WERI-Rb-1 (cell line): ENCODE measurements at regions not wholly inside any gene's neighbourhood (a gene's known extent, or its start where the extent isn't known, plus 50 kb on each side); places are given as distances from the start of the nearest gene placed in this dataset.

Experiments used
- DNase-seq: peaks from one replicate; pipeline ENCODE4 v3.0.0-alpha.2; 2020
- H3K27ac ChIP-seq: fragments of 250-450 bp; sonication (Bioruptor Pico); 2 replicates; pipeline ENCODE4 v1.5.1; 2020; ENCODE audit warnings: mild to moderate bottlenecking, moderate library complexity
- H3K27me3 ChIP-seq: fragments of 250-450 bp; sonication (Bioruptor Pico); 2 replicates; pipeline ENCODE4 v1.5.1; 2021; ENCODE audit warnings: mild to moderate bottlenecking, low read depth, moderate library complexity; ENCODE audit not compliant: insufficient read depth, severe bottlenecking
- H3K36me3 ChIP-seq: fragments of 250-450 bp; sonication (Bioruptor Pico); 2 replicates; pipeline ENCODE4 v1.5.1; 2020; ENCODE audit warnings: mild to moderate bottlenecking, moderate library complexity
- H3K4me3 ChIP-seq: 2 replicates; pipeline ENCODE4 v1.5.1; 2011; ENCODE audit warnings: low read depth, mild to moderate bottlenecking, control low read depth, low read length
- H3K9me3 ChIP-seq: fragments of 250-450 bp; sonication (Bioruptor Pico); 2 replicates; pipeline ENCODE4 v1.5.1; 2021; ENCODE audit warnings: mild to moderate bottlenecking, moderate library complexity; ENCODE audit not compliant: severe bottlenecking
- CTCF ChIP-seq: IDR thresholded peaks from 2 replicates; pipeline ENCODE4 v1.5.1; 2011; ENCODE audit warnings: low read depth, mild to moderate bottlenecking, control low read depth, inconsistent platforms, low read length

GRCh38 chr6:137775720-137776119, 91.3 kb upstream of the TNFAIP3 start:
- no peak for DNase-seq
- H3K27me3 ChIP-seq, result no peaks in the 10 kb centered on the region
- no peak overlapping the region for H3K4me3 ChIP-seq
- no peak for TF ChIP-seq CTCF
- no peaks in the 10 kb centered on the region for H3K9me3 ChIP-seq
- H3K36me3 ChIP-seq, result no peaks in the 10 kb centered on the region
- H3K27ac ChIP-seq, result no peak overlapping the region

- H3K27me3 ChIP-seq, result no peaks in the 10 kb centered on the region
- no peak for DNase-seq
- H3K36me3 ChIP-seq, result no peaks in the 10 kb centered on the region
- no peaks in the 10 kb centered on the region for H3K9me3 ChIP-seq
- no peak for TF ChIP-seq CTCF
- H3K4me3 ChIP-seq, result no peak overlapping the region
- H3K27ac ChIP-seq, result no peak overlapping the region
Observed at GRCh38 chr6:137776256-137776655, 90.8 kb upstream of the TNFAIP3 start.

GRCh38 chr6:137776786-137777686, 90.0 kb upstream of the TNFAIP3 start:
- TF ChIP-seq CTCF, result no peak
- DNase-seq, result no peak
- Histone ChIP-seq H3K27me3 (no peaks in the 10 kb centered on the region), H3K36me3 (no peaks in the 10 kb centered on the region), H3K4me3 (no peak overlapping the region), H3K9me3 (no peaks in the 10 kb centered on the region), H3K27ac (no peak overlapping the region)

GRCh38 chr6:137777687-137778075, 89.4 kb upstream of the TNFAIP3 start:
- Histone ChIP-seq H3K27ac (no peak overlapping the region), H3K27me3 (no peaks in the 10 kb centered on the region), H3K4me3 (no peak overlapping the region), H3K9me3 (no peaks in the 10 kb centered on the region), H3K36me3 (no peaks in the 10 kb centered on the region)
- no peak for TF ChIP-seq CTCF
- no peak for DNase-seq

GRCh38 chr6:137779982-137780381, 87.1 kb upstream of the TNFAIP3 start:
- H3K27me3 ChIP-seq, result no peaks in the 10 kb centered on the region
- no peaks in the 10 kb centered on the region for H3K9me3 ChIP-seq
- no peak overlapping the region for H3K27ac ChIP-seq
- TF ChIP-seq CTCF, result no peak
- no peaks in the 10 kb centered on the region for H3K36me3 ChIP-seq
- no peak overlapping the region for H3K4me3 ChIP-seq
- DNase-seq, result no peak
